GM21528 (cell line): ENCODE measurements at regions not wholly inside any gene's neighbourhood (a gene's known extent, or its start where the extent isn't known, plus 50 kb on each side); places are given as distances from the start of the nearest gene placed in this dataset.
A peak's percentile ranks its signal among the peaks of the same experiment; 100 is the strongest.

Experiments
- ATAC-seq: cut with Tn5 transposase; IDR thresholded peaks from one replicate; pipeline ENCODE4 v1.9.1; 2021; ENCODE audit warnings: mild to moderate bottlenecking, moderate library complexity; ENCODE audit not compliant: unreplicated experiment, low FRiP score

- ATAC-seq = no peak
These were observed 103.8 kb downstream of the HTR5A start for GRCh38 chr7:155173905-155174304.

GRCh38 chr7:155178096-155178495 is 108.0 kb downstream of the HTR5A start:
- ATAC-seq = no peak

- ATAC-seq = no peak
These were observed 111.6 kb downstream of the HTR5A start for GRCh38 chr7:155181768-155182167.

- ATAC-seq = no peak
These were observed 112.4 kb downstream of the HTR5A start for GRCh38 chr7:155182406-155182970.

GRCh38 chr7:155183655-155184054 is 113.5 kb downstream of the HTR5A start:
- no peak for ATAC-seq

- no peak for ATAC-seq
These were observed 112.8 kb upstream of the INSIG1 start for GRCh38 chr7:155184923-155185322.

- no peak for ATAC-seq
These were observed 110.5 kb upstream of the INSIG1 start for GRCh38 chr7:155187061-155187785.

GRCh38 chr7:155188357-155188756 is 109.3 kb upstream of the INSIG1 start:
- no peak for ATAC-seq

- no peak for ATAC-seq
These were observed 108.7 kb upstream of the INSIG1 start for GRCh38 chr7:155188821-155189581.

GRCh38 chr7:155189590-155189989 is 108.1 kb upstream of the INSIG1 start:
- ATAC-seq = no peak

GRCh38 chr7:155190688-155191087 is 107.0 kb upstream of the INSIG1 start:
- peak; percentile 60 for ATAC-seq

GRCh38 chr7:155191137-155191536 is 106.5 kb upstream of the INSIG1 start:
- ATAC-seq = no peak

- peak; percentile 71 for ATAC-seq
These were observed 105.7 kb upstream of the INSIG1 start for GRCh38 chr7:155191901-155192478.

- no peak for ATAC-seq
These were observed 104.6 kb upstream of the INSIG1 start for GRCh38 chr7:155192961-155193640.

GRCh38 chr7:155193716-155194115 is 104.0 kb upstream of the INSIG1 start:
- no peak for ATAC-seq

GRCh38 chr7:155194382-155195140 is 103.1 kb upstream of the INSIG1 start:
- no peak for ATAC-seq

GRCh38 chr7:155195939-155196523 is 101.6 kb upstream of the INSIG1 start:
- no peak for ATAC-seq

GRCh38 chr7:155198196-155198892 is 99.3 kb upstream of the INSIG1 start:
- ATAC-seq = no peak
